ENCODE measurements at regions not wholly inside any gene's neighbourhood (a gene's known extent, or its start where the extent isn't known, plus 50 kb on each side); places are given as distances from the start of the nearest gene placed in this dataset.

DNA sequence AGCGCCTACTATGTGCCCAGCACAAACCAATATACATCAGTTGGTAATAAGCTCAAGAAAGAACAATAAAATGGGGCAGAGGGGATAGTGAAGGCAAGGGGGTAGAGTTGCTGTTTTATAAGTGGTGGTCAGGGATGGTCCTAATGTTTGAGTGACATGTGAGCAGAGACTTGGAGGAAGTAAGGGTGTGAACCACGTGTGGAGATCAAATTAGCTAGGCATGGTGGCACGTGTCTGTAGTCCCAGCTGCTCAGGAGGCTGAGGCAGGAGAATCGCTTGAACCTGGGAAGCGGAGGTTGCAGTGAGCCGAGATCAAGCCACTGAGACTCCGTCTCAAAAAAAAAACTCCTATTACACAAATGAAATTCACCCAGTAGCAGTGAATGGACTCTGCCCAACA is 56.5 kb downstream of the IRX6 start:
- DNase-seq (ENCODE audit: extremely low spot score) = no peak
- ChIA-PET CTCF (interaction anchor here (1.3 kb wide), 1 partner anchor 11 kb away, joined by 3 read pairs; no protein-coding TSS in a partner anchor), POLR2A (no interaction called here)
- TF ChIP-seq PKNOX1 (IDR thresholded peaks at IDR 0.05) = no peak
- TF ChIP-seq HDGF (IDR thresholded peaks at IDR 0.05; ENCODE audit: borderline replicate concordance) = no peak
- TF ChIP-seq LEF1 (IDR thresholded peaks at IDR 0.05; ENCODE audit: borderline replicate concordance) = no peak
- no peak for TF ChIP-seq ARNT (IDR thresholded peaks at IDR 0.05)

DNA sequence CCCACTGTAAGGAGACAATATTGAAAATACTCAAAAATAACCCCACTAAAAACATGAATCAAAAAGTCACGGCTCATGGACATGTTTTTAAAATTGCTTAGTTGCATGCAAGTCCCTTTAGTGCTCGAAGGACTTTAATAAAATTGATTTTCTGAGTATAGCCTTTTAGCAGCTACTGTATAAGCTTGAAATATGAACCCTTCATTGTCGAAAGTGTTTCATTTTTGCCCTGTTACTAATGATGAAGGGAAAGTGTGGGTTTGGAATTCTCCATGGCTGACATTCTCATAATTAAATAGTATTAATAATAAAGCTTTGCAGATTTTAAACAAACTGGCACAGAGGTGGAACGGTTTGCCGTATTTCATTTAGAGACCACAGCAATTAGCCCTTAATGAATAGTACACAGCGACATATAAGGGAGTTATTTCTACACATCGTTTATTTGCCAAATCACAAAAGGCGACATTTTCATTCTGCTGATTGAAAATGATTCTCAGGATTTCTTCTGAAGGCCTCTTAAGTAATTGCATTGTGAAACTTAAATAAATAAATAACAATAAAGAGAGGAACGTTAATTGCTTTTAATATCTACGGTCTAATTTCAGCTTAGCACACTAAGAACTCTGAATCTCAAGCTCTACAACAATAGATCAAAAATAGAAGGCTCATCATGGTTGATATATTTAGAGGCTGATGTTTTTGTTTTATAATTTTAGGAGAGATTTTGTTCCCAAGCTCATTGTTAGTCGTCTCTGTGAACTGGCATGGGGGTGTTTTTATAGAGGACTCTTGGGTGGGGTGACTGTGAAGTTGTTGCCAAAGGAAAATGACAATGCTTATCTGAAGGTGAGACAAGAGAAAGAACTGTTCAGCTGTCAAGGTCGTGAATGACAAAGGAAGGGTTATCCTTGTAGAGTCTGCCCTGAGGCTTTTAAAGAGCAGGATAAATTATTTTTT is 60.6 kb downstream of the IRX6 start:
- no peak for DNase-seq (ENCODE audit: extremely low spot score)
- CTCF ChIA-PET = interaction anchor here (0.9 kb wide), 1 partner anchor 10 kb away, joined by 3 read pairs; no protein-coding TSS in a partner anchor
- TF ChIP-seq ELF4 (IDR thresholded peaks at IDR 0.05) (no peak), TARDBP (IDR thresholded peaks at IDR 0.05) (no peak), L3MBTL2 (conservative IDR thresholded peaks at IDR 0.05) (no peak), FOXA1 (IDR thresholded peaks at IDR 0.05) (no peak), CTBP1 (IDR thresholded peaks at IDR 0.05; ENCODE audit: borderline replicate concordance) (no peak), LEF1 (IDR thresholded peaks at IDR 0.05; ENCODE audit: borderline replicate concordance) (no peak), FOXM1 (IDR thresholded peaks at IDR 0.05; ENCODE audit: borderline replicate concordance) (no peak), PKNOX1 (IDR thresholded peaks at IDR 0.05) (no peak), FOXK2 (IDR thresholded peaks at IDR 0.05) (no peak), ARNT (IDR thresholded peaks at IDR 0.05) (no peak), HDGF (IDR thresholded peaks at IDR 0.05; ENCODE audit: borderline replicate concordance) (no peak), NFRKB (IDR thresholded peaks at IDR 0.05) (no peak), SP1 (IDR thresholded peaks at IDR 0.05) (no peak)
- POLR2A ChIA-PET = no interaction called here

DNA sequence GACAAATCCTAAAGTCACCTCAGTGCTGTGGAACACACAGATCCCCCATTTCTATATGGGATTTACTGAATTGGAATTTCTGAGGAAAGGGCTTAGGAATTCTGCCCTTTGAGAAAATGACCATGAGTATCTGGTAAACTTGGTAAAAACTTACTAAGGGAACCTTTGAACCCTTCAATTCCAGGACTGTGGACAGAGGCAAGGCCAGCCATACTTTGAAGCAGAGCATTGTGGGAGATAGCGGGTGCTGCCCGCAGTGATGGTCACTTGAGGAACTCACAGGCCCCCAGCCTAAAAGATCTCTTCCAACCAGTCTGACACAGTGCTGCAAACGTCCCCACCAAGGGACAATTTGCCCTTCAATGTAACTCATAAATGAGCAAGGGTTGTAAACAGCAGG is 61.4 kb downstream of the IRX6 start:
- TF ChIP-seq L3MBTL2 (conservative IDR thresholded peaks at IDR 0.05) (no peak), ARNT (IDR thresholded peaks at IDR 0.05) (no peak), FOXM1 (IDR thresholded peaks at IDR 0.05; ENCODE audit: borderline replicate concordance) (no peak)
- no peak for DNase-seq (ENCODE audit: extremely low spot score)
- POLR2A ChIA-PET = no interaction called here
- CTCF ChIA-PET = no interaction called here

DNA sequence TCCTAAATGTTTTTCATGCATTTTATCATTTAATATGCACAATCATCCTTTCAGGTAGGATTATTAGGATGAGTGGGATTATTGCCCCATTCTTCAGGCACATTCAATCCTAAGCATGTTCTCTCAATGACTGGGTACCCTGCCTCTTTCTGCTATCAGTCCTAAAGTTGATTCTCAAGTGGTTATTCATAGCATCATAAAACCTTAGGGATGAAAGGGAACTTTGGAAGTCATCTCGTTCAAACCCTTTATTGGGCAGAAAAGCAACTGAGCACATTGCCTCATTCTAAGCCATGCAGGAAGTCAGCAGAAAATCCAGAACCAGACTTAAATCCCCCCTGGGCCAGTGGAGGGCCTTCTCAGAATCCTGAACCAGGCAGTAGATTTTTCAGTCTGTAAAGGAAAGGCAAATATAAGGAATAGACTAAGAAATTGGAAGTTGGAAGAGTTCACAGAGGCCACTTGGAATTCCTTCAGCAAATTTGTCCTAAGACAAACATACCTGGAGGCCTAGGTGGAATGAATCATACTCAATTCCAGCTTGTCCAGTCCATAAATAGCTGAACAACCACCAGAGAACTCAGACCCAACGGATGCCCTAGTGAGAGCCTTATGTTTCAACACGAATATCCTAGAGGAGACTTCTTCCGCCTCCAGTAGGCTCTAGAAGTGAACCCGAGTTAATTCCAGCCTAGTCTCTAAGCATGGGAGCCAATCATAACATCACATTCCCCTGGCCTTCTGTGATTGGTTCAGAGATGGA is 62.7 kb downstream of the IRX6 start:
- no peak for DNase-seq (ENCODE audit: extremely low spot score)
- TF ChIP-seq HDGF (IDR thresholded peaks at IDR 0.05; ENCODE audit: borderline replicate concordance) (no peak), CTBP1 (IDR thresholded peaks at IDR 0.05; ENCODE audit: borderline replicate concordance) (no peak), L3MBTL2 (conservative IDR thresholded peaks at IDR 0.05) (no peak), FOXA1 (IDR thresholded peaks at IDR 0.05) (no peak), ELF4 (IDR thresholded peaks at IDR 0.05) (no peak), LEF1 (IDR thresholded peaks at IDR 0.05; ENCODE audit: borderline replicate concordance) (no peak), SUZ12 (IDR thresholded peaks at IDR 0.05) (no peak), FOXK2 (IDR thresholded peaks at IDR 0.05) (no peak), ARNT (IDR thresholded peaks at IDR 0.05) (no peak), SP1 (IDR thresholded peaks at IDR 0.05) (no peak), TARDBP (IDR thresholded peaks at IDR 0.05) (no peak), BHLHE40 (IDR thresholded peaks at IDR 0.05; ENCODE audit: borderline replicate concordance) (no peak), FOXM1 (IDR thresholded peaks at IDR 0.05; ENCODE audit: borderline replicate concordance) (no peak), ZNF384 (IDR thresholded peaks at IDR 0.05) (no peak), PKNOX1 (IDR thresholded peaks at IDR 0.05) (no peak), NFRKB (IDR thresholded peaks at IDR 0.05) (no peak)
- ChIA-PET CTCF (no interaction called here), POLR2A (no interaction called here)

GRCh38 chr16:55388131-55388862 is 64.3 kb downstream of the IRX6 start:
- POLR2A ChIA-PET = no interaction called here
- CTCF ChIA-PET = interaction anchor here (0.6 kb wide), 1 partner anchor 58 kb away, joined by 3 read pairs; no protein-coding TSS in a partner anchor
- TF ChIP-seq SUZ12 (IDR thresholded peaks at IDR 0.05) = no peak
- no peak for TF ChIP-seq FOXK2 (IDR thresholded peaks at IDR 0.05)
- no peak for TF ChIP-seq LEF1 (IDR thresholded peaks at IDR 0.05; ENCODE audit: borderline replicate concordance)
- no peak for TF ChIP-seq FOXA1 (IDR thresholded peaks at IDR 0.05)
- no peak for TF ChIP-seq L3MBTL2 (conservative IDR thresholded peaks at IDR 0.05)
- no peak for TF ChIP-seq FOXM1 (IDR thresholded peaks at IDR 0.05; ENCODE audit: borderline replicate concordance)
- TF ChIP-seq BHLHE40 (IDR thresholded peaks at IDR 0.05; ENCODE audit: borderline replicate concordance) = no peak
- no peak for TF ChIP-seq ELF4 (IDR thresholded peaks at IDR 0.05)
- no peak for TF ChIP-seq PKNOX1 (IDR thresholded peaks at IDR 0.05)
- no peak for TF ChIP-seq SP1 (IDR thresholded peaks at IDR 0.05)
- TF ChIP-seq TARDBP (IDR thresholded peaks at IDR 0.05) = no peak
- TF ChIP-seq CTBP1 (IDR thresholded peaks at IDR 0.05; ENCODE audit: borderline replicate concordance) = no peak
- TF ChIP-seq NFRKB (IDR thresholded peaks at IDR 0.05) = no peak
- TF ChIP-seq HDGF (IDR thresholded peaks at IDR 0.05; ENCODE audit: borderline replicate concordance) = no peak
- TF ChIP-seq ZNF384 (IDR thresholded peaks at IDR 0.05) = no peak
- no peak for TF ChIP-seq ARNT (IDR thresholded peaks at IDR 0.05)
- DNase-seq (ENCODE audit: extremely low spot score) = no peak
